IMR-90 (cell line): ENCODE measurements at regions not wholly inside any gene's neighbourhood (a gene's known extent, or its start where the extent isn't known, plus 50 kb on each side); places are given as distances from the start of the nearest gene placed in this dataset.
"Not testable (repeated sequence)": the region's sequence is repeated elsewhere in the genome, so short reads cannot be mapped to it uniquely, and the experiment has no call there.

Experiments
- ATAC-seq: fragments of 200-7000 bp; cut with Tn5 transposase; 2 replicates; pipeline ENCODE4 v1.9.1; 2020; ENCODE audit warnings: low read depth, mild to moderate bottlenecking, moderate library complexity
- BruUV-seq: library from RNA; stranded (reverse); fragments of 400-500 nt; replicated peaks from 2 replicates; lab custom pipeline; 2021; lab: Mats Ljungman, UMichigan
- CTCF ChIA-PET: fragments of 300-600 bp; formaldehyde crosslinking; extraction: SDS; loops from one replicate; lab custom pipeline; 2021; ENCODE audit warnings: antibody characterized with exemption; lab: Yijun Ruan, JAX
- POLR2A ChIA-PET: fragments of 300-600 bp; sonication (Branson Sonifier 250); formaldehyde crosslinking; loops from one replicate; lab custom pipeline; 2022; ENCODE audit warnings: antibody characterized with exemption; ENCODE audit not compliant: unreplicated experiment; lab: Charles Lee
- DNase-seq: peaks from one replicate; pipeline ENCODE4 v3.0.0; 2013
- H2AFZ ChIP-seq: replicated peaks from 2 replicates; pipeline ENCODE3; 2013; ENCODE audit warnings: low read length, mild to moderate bottlenecking; ENCODE audit not compliant: poor library complexity
- H2AK5ac ChIP-seq: 2 replicates; pipeline ENCODE4 v1.6.1; 2013; ENCODE audit warnings: low read depth, low read length, inconsistent platforms
- H2AK9ac ChIP-seq: replicated peaks from 2 replicates; pipeline ENCODE3; 2013; ENCODE audit warnings: mild to moderate bottlenecking, low read depth, low read length, moderate library complexity; ENCODE audit not compliant: poor library complexity
- H2BK120ac ChIP-seq: 2 replicates; pipeline ENCODE4 v1.6.1; 2013; ENCODE audit warnings: low read depth, low read length, inconsistent platforms
- H2BK15ac ChIP-seq: 3 replicates; pipeline ENCODE4 v1.6.1; 2013; ENCODE audit warnings: low read depth, low read length, inconsistent platforms
- H2BK20ac ChIP-seq: 2 replicates; pipeline ENCODE4 v1.6.1; 2013; ENCODE audit warnings: low read depth, mild to moderate bottlenecking, inconsistent platforms, low read length, moderate library complexity
- H2BK5ac ChIP-seq: 2 replicates; pipeline ENCODE4 v1.6.1; 2013; ENCODE audit warnings: mild to moderate bottlenecking, low read depth, low read length, inconsistent platforms; ENCODE audit not compliant: poor library complexity, severe bottlenecking
- H3K14ac ChIP-seq: replicated peaks from 2 replicates; pipeline ENCODE4 v1.6.1; 2013; ENCODE audit warnings: low read depth, low read length, inconsistent platforms
- H3K18ac ChIP-seq: 2 replicates; pipeline ENCODE4 v1.6.1; 2013; ENCODE audit warnings: low read depth, low read length, control low read depth
- H3K23ac ChIP-seq: 2 replicates; pipeline ENCODE4 v1.6.1; 2013; ENCODE audit warnings: low read depth, low read length, inconsistent platforms
- H3K27ac ChIP-seq: 2 replicates; pipeline ENCODE4 v1.5.1; 2013; ENCODE audit warnings: mild to moderate bottlenecking, control low read depth, low read length; ENCODE audit not compliant: insufficient read depth
- H3K27me3 ChIP-seq: 2 replicates; pipeline ENCODE4 v1.6.1; 2013; ENCODE audit warnings: low read length; ENCODE audit not compliant: control insufficient read depth, insufficient read depth
- H3K36me3 ChIP-seq: 2 replicates; pipeline ENCODE4 v1.6.1; 2013; ENCODE audit warnings: low read length, mixed read lengths; ENCODE audit not compliant: control insufficient read depth, insufficient read depth
- H3K4ac ChIP-seq: 2 replicates; pipeline ENCODE4 v1.6.1; 2013; ENCODE audit warnings: low read depth, low read length, inconsistent platforms
- H3K4me1 ChIP-seq: 2 replicates; pipeline ENCODE4 v1.6.1; 2013; ENCODE audit warnings: low read length, mixed read lengths; ENCODE audit not compliant: control insufficient read depth, insufficient read depth
- H3K4me2 ChIP-seq: 2 replicates; pipeline ENCODE4 v1.6.1; 2013; ENCODE audit warnings: low read depth, mild to moderate bottlenecking, control low read depth, low read length, moderate library complexity
- H3K4me3 ChIP-seq: 2 replicates; pipeline ENCODE4 v1.5.1; 2013; ENCODE audit warnings: low read depth, mild to moderate bottlenecking, control low read depth, low read length, moderate library complexity; ENCODE audit not compliant: insufficient read depth
- H3K56ac ChIP-seq: 2 replicates; pipeline ENCODE4 v1.6.1; 2013; ENCODE audit warnings: low read length, inconsistent platforms; ENCODE audit not compliant: insufficient read depth; ENCODE audit errors: extremely low read depth
- H3K79me1 ChIP-seq, 2 experiments: 2 replicates each; pipeline ENCODE4 v1.6.1; 2013; ENCODE audit warnings: low read length in 2 of 2, inconsistent platforms in 1 of 2, low read depth in 1 of 2
- H3K9ac ChIP-seq: 2 replicates; pipeline ENCODE4 v1.6.1; 2013; ENCODE audit warnings: low read depth, low read length, control low read depth
- H3K9me1 ChIP-seq: 2 replicates; pipeline ENCODE4 v1.6.1; 2013; ENCODE audit warnings: low read length, inconsistent platforms; ENCODE audit not compliant: insufficient read depth
- H3K9me3 ChIP-seq: 2 replicates; pipeline ENCODE4 v1.6.1; 2013; ENCODE audit warnings: low read length; ENCODE audit not compliant: control insufficient read depth, insufficient read depth
- H4K20me1 ChIP-seq: 2 replicates; pipeline ENCODE4 v1.6.1; 2013; ENCODE audit warnings: low read length, inconsistent platforms; ENCODE audit not compliant: insufficient read depth
- H4K5ac ChIP-seq: 2 replicates; pipeline ENCODE4 v1.6.1; 2013; ENCODE audit warnings: mild to moderate bottlenecking, low read depth, low read length, control low read depth
- H4K8ac ChIP-seq, 2 experiments: 2 replicates each; pipeline ENCODE4 v1.6.1; 2013; ENCODE audit warnings: low read depth in 2 of 2, low read length in 2 of 2, control low read depth in 1 of 2, inconsistent platforms in 1 of 2
- H4K91ac ChIP-seq: 2 replicates; pipeline ENCODE4 v1.6.1; 2013; ENCODE audit warnings: low read depth, low read length, inconsistent platforms; ENCODE audit not compliant: insufficient read depth
- WGBS, 2 experiments: methylation state at CpG; one replicate each; pipeline versions ENCODE4 v1.1.5 to v1.1.7; 2013; ENCODE audit warnings: missing lambda C conversion rate in 2 of 2; ENCODE audit not compliant: insufficient read length in 1 of 2; ENCODE audit errors: extremely low coverage in 2 of 2; 5-methylcytosine and 5-hydroxymethylcytosine counted together
- dilution Hi-C: fragments of 300-500 bp; cut with HindIII; formaldehyde crosslinking; loops from one replicate; pipeline ENCODE4 v1.14.3; 2018; ENCODE audit warnings: low sequenced_read_pairs; ENCODE audit not compliant: unreplicated experiment
- in situ Hi-C: fragments of 300-500 bp; cut with MboI; formaldehyde crosslinking; loops from 3 replicates; pipeline ENCODE4 v1.14.3; 2019; ENCODE audit warnings: low sequenced_read_pairs, inconsistent platforms, mixed read lengths
- intact Hi-C: fragments of 100-400 bp; cut with micrococcal nuclease; formaldehyde crosslinking; loops from 2 replicates; pipeline ENCODE4 v1.10.0; 2022

GRCh38 chr2:131711268-131711667, 183.6 kb downstream of the CCDC74A start:
- POLR2A ChIA-PET, H3K4me1 ChIP-seq, ATAC-seq, H4K8ac ChIP-seq, H2BK15ac ChIP-seq, H2BK20ac ChIP-seq, H3K79me1 ChIP-seq, H3K56ac ChIP-seq, H3K4me2 ChIP-seq, H2AK9ac ChIP-seq, DNase-seq, BruUV-seq, H3K9me3 ChIP-seq, H4K91ac ChIP-seq, H3K9ac ChIP-seq, H2BK120ac ChIP-seq, H3K4ac ChIP-seq, intact Hi-C loops, H3K23ac ChIP-seq, H2BK5ac ChIP-seq, H3K14ac ChIP-seq, H3K4me3 ChIP-seq, H3K9me1 ChIP-seq, H4K5ac ChIP-seq, H4K20me1 ChIP-seq, H3K27me3 ChIP-seq, H3K18ac ChIP-seq, H3K27ac ChIP-seq, H2AFZ ChIP-seq, dilution Hi-C loops, in situ Hi-C loops, H2AK5ac ChIP-seq, CTCF ChIA-PET, H3K36me3 ChIP-seq: not testable (repeated sequence)
- no CpG with 5 or more reads among the region's 2 CpGs for WGBS, 2 experiments

- H2BK15ac ChIP-seq, H3K14ac ChIP-seq, H2AFZ ChIP-seq, H3K23ac ChIP-seq, H3K4me2 ChIP-seq, dilution Hi-C loops, H3K4me1 ChIP-seq, H2AK9ac ChIP-seq, ATAC-seq, H3K27me3 ChIP-seq, H3K9me3 ChIP-seq, H2BK5ac ChIP-seq, H3K4me3 ChIP-seq, POLR2A ChIA-PET, H3K27ac ChIP-seq, H4K91ac ChIP-seq, H3K9ac ChIP-seq, H3K9me1 ChIP-seq, H4K8ac ChIP-seq, H3K18ac ChIP-seq, H3K4ac ChIP-seq, DNase-seq, H2AK5ac ChIP-seq, H3K56ac ChIP-seq, H2BK120ac ChIP-seq, BruUV-seq, CTCF ChIA-PET, H4K5ac ChIP-seq, H3K36me3 ChIP-seq, H3K79me1 ChIP-seq, intact Hi-C loops, H2BK20ac ChIP-seq, H4K20me1 ChIP-seq, in situ Hi-C loops: not testable (repeated sequence)
Observed at GRCh38 chr2:131717907-131718306, 190.2 kb downstream of the CCDC74A start.
